ENCODE measurements at regions not wholly inside any gene's neighbourhood (a gene's known extent, or its start where the extent isn't known, plus 50 kb on each side); places are given as distances from the start of the nearest gene placed in this dataset.

DNA sequence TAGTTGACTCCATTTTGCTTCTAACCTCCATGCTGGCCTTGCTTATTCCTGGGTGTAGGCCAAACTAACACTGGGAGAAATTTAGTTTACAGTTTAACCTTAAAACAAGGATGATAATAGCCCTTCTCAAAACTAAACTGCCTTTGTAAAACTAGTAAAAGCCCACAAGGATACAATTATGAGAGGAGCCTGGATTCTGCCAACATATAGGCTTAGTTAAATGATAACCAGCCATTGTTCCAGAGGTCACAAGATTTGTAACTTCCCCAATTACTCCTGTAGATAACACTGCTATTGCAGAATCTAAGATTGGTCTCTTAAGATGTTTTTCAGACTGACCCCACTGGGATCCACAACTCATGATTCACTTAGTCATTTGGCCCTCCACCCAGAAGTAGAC, 2300.3 kb upstream of the C9orf72 start:
- no TSS peak for BruUV-seq (replicated peaks)
- in situ Hi-C loops (cut with HindIII; ENCODE audit: low pct_unique_long_range_greater_than_20kb, low sequenced_read_pairs) (no loop called here), intact Hi-C loops (cut with micrococcal nuclease; ENCODE audit: unreplicated experiment) (no loop called here)
- DNase-seq (ENCODE audit: low read depth, low spot score), result no peak
- TF ChIP-seq, protein P1, sequence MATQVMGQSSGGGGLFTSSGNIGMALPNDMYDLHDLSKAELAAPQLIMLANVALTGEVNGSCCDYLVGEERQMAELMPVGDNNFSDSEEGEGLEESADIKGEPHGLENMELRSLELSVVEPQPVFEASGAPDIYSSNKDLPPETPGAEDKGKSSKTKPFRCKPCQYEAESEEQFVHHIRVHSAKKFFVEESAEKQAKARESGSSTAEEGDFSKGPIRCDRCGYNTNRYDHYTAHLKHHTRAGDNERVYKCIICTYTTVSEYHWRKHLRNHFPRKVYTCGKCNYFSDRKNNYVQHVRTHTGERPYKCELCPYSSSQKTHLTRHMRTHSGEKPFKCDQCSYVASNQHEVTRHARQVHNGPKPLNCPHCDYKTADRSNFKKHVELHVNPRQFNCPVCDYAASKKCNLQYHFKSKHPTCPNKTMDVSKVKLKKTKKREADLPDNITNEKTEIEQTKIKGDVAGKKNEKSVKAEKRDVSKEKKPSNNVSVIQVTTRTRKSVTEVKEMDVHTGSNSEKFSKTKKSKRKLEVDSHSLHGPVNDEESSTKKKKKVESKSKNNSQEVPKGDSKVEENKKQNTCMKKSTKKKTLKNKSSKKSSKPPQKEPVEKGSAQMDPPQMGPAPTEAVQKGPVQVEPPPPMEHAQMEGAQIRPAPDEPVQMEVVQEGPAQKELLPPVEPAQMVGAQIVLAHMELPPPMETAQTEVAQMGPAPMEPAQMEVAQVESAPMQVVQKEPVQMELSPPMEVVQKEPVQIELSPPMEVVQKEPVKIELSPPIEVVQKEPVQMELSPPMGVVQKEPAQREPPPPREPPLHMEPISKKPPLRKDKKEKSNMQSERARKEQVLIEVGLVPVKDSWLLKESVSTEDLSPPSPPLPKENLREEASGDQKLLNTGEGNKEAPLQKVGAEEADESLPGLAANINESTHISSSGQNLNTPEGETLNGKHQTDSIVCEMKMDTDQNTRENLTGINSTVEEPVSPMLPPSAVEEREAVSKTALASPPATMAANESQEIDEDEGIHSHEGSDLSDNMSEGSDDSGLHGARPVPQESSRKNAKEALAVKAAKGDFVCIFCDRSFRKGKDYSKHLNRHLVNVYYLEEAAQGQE (IDR thresholded peaks at IDR 0.05; ENCODE audit: insufficient read depth in 1 of 2, low read depth in 2 of 2, low read length in 1 of 2), result no peak
- TF ChIP-seq SIN3A (IDR thresholded peaks at IDR 0.05; ENCODE audit: borderline replicate concordance, insufficient read depth, low read depth, low read length) (no peak), TCF7L2 (IDR thresholded peaks at IDR 0.05; ENCODE audit: low read depth, low read length) (no peak), POLR2AphosphoS5 (IDR thresholded peaks at IDR 0.05; ENCODE audit: low read depth, low read length) (no peak)
- TF ChIP-seq, protein P2, sequence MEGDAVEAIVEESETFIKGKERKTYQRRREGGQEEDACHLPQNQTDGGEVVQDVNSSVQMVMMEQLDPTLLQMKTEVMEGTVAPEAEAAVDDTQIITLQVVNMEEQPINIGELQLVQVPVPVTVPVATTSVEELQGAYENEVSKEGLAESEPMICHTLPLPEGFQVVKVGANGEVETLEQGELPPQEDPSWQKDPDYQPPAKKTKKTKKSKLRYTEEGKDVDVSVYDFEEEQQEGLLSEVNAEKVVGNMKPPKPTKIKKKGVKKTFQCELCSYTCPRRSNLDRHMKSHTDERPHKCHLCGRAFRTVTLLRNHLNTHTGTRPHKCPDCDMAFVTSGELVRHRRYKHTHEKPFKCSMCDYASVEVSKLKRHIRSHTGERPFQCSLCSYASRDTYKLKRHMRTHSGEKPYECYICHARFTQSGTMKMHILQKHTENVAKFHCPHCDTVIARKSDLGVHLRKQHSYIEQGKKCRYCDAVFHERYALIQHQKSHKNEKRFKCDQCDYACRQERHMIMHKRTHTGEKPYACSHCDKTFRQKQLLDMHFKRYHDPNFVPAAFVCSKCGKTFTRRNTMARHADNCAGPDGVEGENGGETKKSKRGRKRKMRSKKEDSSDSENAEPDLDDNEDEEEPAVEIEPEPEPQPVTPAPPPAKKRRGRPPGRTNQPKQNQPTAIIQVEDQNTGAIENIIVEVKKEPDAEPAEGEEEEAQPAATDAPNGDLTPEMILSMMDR (IDR thresholded peaks at IDR 0.05), result no peak
- ChIA-PET POLR2A (no interaction called here), CTCF (no interaction called here)
- Histone ChIP-seq H3K4me1 (ENCODE audit: control insufficient read depth, insufficient read depth, low read length) (no peaks in the 10 kb centered on the region), H3K4me3 (ENCODE audit: low read depth in 2 of 2, low read length in 2 of 2) (no peak overlapping the region), H3K27ac (ENCODE audit: low read length) (no peak overlapping the region), H3K36me3 (ENCODE audit: control insufficient read depth, insufficient read depth, low read length) (no peaks in the 10 kb centered on the region), H3K27me3 (ENCODE audit: control insufficient read depth, insufficient read depth, low read length) (no peaks in the 10 kb centered on the region), H3K9me3 (ENCODE audit: control insufficient read depth, insufficient read depth, low read depth, low read length) (no peaks in the 10 kb centered on the region)
- no peak for ATAC-seq

DNA sequence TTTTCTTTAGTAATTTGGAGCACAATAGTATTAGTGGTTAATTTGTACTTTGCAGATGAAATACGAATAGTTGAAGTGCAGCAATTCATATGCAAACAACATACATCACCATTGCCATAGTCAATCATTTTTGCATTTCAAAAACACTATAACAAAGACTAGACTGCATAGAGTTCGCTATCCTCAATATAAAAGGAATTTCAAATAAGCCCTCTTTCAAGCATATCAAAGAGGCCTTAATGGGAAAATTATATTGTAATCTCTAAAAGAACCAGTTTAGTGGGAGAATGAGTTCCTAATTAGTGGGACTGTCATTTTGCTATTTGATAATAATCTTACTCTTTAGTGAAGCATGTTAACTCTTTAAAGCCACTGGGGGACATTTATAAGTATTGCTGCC, 2302.3 kb upstream of the C9orf72 start:
- POLR2A ChIA-PET, result no interaction called here
- Histone ChIP-seq H3K9me3 (ENCODE audit: control insufficient read depth, insufficient read depth, low read depth, low read length) (no peaks in the 10 kb centered on the region), H3K36me3 (ENCODE audit: control insufficient read depth, insufficient read depth, low read length) (no peaks in the 10 kb centered on the region), H3K4me3 (ENCODE audit: low read depth in 2 of 2, low read length in 2 of 2) (no peak overlapping the region), H3K27ac (ENCODE audit: low read length) (no peak overlapping the region), H3K27me3 (ENCODE audit: control insufficient read depth, insufficient read depth, low read length) (no peaks in the 10 kb centered on the region), H3K4me1 (ENCODE audit: control insufficient read depth, insufficient read depth, low read length) (no peaks in the 10 kb centered on the region)
- in situ Hi-C loops (cut with HindIII; ENCODE audit: low pct_unique_long_range_greater_than_20kb, low sequenced_read_pairs), result no loop called here
- BruUV-seq (replicated peaks), result no TSS peak
- CTCF ChIA-PET, result no interaction called here
- DNase-seq (ENCODE audit: low read depth, low spot score) (no peak), ATAC-seq (no peak)
- intact Hi-C loops (cut with micrococcal nuclease; ENCODE audit: unreplicated experiment), result no loop called here
- no peak for TF ChIP-seq TCF7L2 (IDR thresholded peaks at IDR 0.05; ENCODE audit: low read depth, low read length)
- TF ChIP-seq, protein P1 (IDR thresholded peaks at IDR 0.05; ENCODE audit: insufficient read depth in 1 of 2, low read depth in 2 of 2, low read length in 1 of 2), result no peak
- TF ChIP-seq POLR2AphosphoS5 (IDR thresholded peaks at IDR 0.05; ENCODE audit: low read depth, low read length), result no peak
- TF ChIP-seq SIN3A (IDR thresholded peaks at IDR 0.05; ENCODE audit: borderline replicate concordance, insufficient read depth, low read depth, low read length), result no peak
- TF ChIP-seq, protein P2 (IDR thresholded peaks at IDR 0.05), result no peak
